ENCODE measurements at regions not wholly inside any gene's neighbourhood (a gene's known extent, or its start where the extent isn't known, plus 50 kb on each side); places are given as distances from the start of the nearest gene placed in this dataset.

- H3K27me3 Mint-ChIP-seq, result no peaks in the 10 kb centered on the region
- no peak for DNase-seq
These were observed 517.1 kb upstream of the MYT1L start for GRCh38 chr2:2848198-2848597.

GRCh38 chr2:2847209-2847676 is 516.2 kb upstream of the MYT1L start:
- no peak overlapping the region for H3K4me3 Mint-ChIP-seq
- H3K27ac Mint-ChIP-seq, result no peak overlapping the region
- H3K36me3 Mint-ChIP-seq, result no peaks in the 10 kb centered on the region
- no peaks in the 10 kb centered on the region for H3K9me3 Mint-ChIP-seq (ENCODE audit: low read depth)
- DNase-seq, result no peak
- no peaks in the 10 kb centered on the region for H3K27me3 Mint-ChIP-seq
- CTCF ChIA-PET, result no interaction called here
- H3K4me1 Mint-ChIP-seq, result no peaks in the 10 kb centered on the region
- no peak for ATAC-seq

More at GRCh38 chr2:2848198-2848597, 517.1 kb upstream of the MYT1L start:
- H3K9me3 Mint-ChIP-seq (ENCODE audit: low read depth), result no peaks in the 10 kb centered on the region
- H3K36me3 Mint-ChIP-seq, result no peaks in the 10 kb centered on the region
- CTCF ChIA-PET, result no interaction called here
- no peak for ATAC-seq
- H3K4me1 Mint-ChIP-seq, result no peaks in the 10 kb centered on the region
- H3K27ac Mint-ChIP-seq, result no peak overlapping the region
- H3K4me3 Mint-ChIP-seq, result no peak overlapping the region

- CTCF ChIA-PET, result no interaction called here
- no peak overlapping the region for H3K27ac Mint-ChIP-seq
- ATAC-seq, result no peak
These were observed 515.5 kb upstream of the MYT1L start for GRCh38 chr2:2846332-2847208.

GRCh38 chr2:2845806-2846315 is 514.8 kb upstream of the MYT1L start:
- no peak overlapping the region for H3K27ac Mint-ChIP-seq
- no peak overlapping the region for H3K4me3 Mint-ChIP-seq
- no peaks in the 10 kb centered on the region for H3K36me3 Mint-ChIP-seq
- H3K27me3 Mint-ChIP-seq, result no peaks in the 10 kb centered on the region
- H3K4me1 Mint-ChIP-seq, result no peaks in the 10 kb centered on the region
- CTCF ChIA-PET, result no interaction called here
- ATAC-seq (no peak), DNase-seq (no peak)
- no peaks in the 10 kb centered on the region for H3K9me3 Mint-ChIP-seq (ENCODE audit: low read depth)

More at GRCh38 chr2:2846332-2847208, 515.5 kb upstream of the MYT1L start:
- DNase-seq, result no peak
- Mint-ChIP-seq H3K4me3 (no peak overlapping the region), H3K4me1 (no peaks in the 10 kb centered on the region), H3K27me3 (no peaks in the 10 kb centered on the region), H3K36me3 (no peaks in the 10 kb centered on the region), H3K9me3 (ENCODE audit: low read depth) (no peaks in the 10 kb centered on the region)

GRCh38 chr2:2845267-2845666 is 514.2 kb upstream of the MYT1L start:
- CTCF ChIA-PET, result no interaction called here
- Mint-ChIP-seq H3K27ac (no peak overlapping the region), H3K27me3 (no peaks in the 10 kb centered on the region), H3K4me3 (no peak overlapping the region), H3K9me3 (ENCODE audit: low read depth) (no peaks in the 10 kb centered on the region), H3K4me1 (no peaks in the 10 kb centered on the region), H3K36me3 (no peaks in the 10 kb centered on the region)
- ATAC-seq (no peak), DNase-seq (no peak)

GRCh38 chr2:2843969-2844548 is 513.0 kb upstream of the MYT1L start:
- no peaks in the 10 kb centered on the region for H3K36me3 Mint-ChIP-seq
- CTCF ChIA-PET, result no interaction called here
- DNase-seq (no peak), ATAC-seq (no peak)
- no peaks in the 10 kb centered on the region for H3K9me3 Mint-ChIP-seq (ENCODE audit: low read depth)
- no peaks in the 10 kb centered on the region for H3K4me1 Mint-ChIP-seq
- H3K27ac Mint-ChIP-seq, result no peak overlapping the region
- H3K4me3 Mint-ChIP-seq, result no peak overlapping the region
- H3K27me3 Mint-ChIP-seq, result no peaks in the 10 kb centered on the region

- Mint-ChIP-seq H3K36me3 (no peaks in the 10 kb centered on the region), H3K9me3 (ENCODE audit: low read depth) (no peaks in the 10 kb centered on the region), H3K4me1 (no peaks in the 10 kb centered on the region), H3K4me3 (no peak overlapping the region), H3K27me3 (no peaks in the 10 kb centered on the region), H3K27ac (no peak overlapping the region)
- CTCF ChIA-PET, result no interaction called here
- ATAC-seq (no peak), DNase-seq (no peak)
These were observed 511.4 kb upstream of the MYT1L start for GRCh38 chr2:2842466-2842865.

GRCh38 chr2:2840681-2841300 is 509.7 kb upstream of the MYT1L start:
- no peak overlapping the region for H3K27ac Mint-ChIP-seq
- H3K4me3 Mint-ChIP-seq, result no peak overlapping the region
- H3K27me3 Mint-ChIP-seq, result no peaks in the 10 kb centered on the region
- ATAC-seq (no peak), DNase-seq (peak; percentile 15)
- no peaks in the 10 kb centered on the region for H3K4me1 Mint-ChIP-seq
- H3K9me3 Mint-ChIP-seq (ENCODE audit: low read depth), result no peaks in the 10 kb centered on the region
- no peaks in the 10 kb centered on the region for H3K36me3 Mint-ChIP-seq
- CTCF ChIA-PET, result no interaction called here

- no peaks in the 10 kb centered on the region for H3K9me3 Mint-ChIP-seq (ENCODE audit: low read depth)
- DNase-seq, result peak; percentile 28
- CTCF ChIA-PET, result no interaction called here
- no peaks in the 10 kb centered on the region for H3K36me3 Mint-ChIP-seq
- H3K27me3 Mint-ChIP-seq, result no peaks in the 10 kb centered on the region
- H3K27ac Mint-ChIP-seq, result no peak overlapping the region
- H3K4me3 Mint-ChIP-seq, result no peak overlapping the region
- ATAC-seq, result no peak
- no peaks in the 10 kb centered on the region for H3K4me1 Mint-ChIP-seq
These were observed 508.9 kb upstream of the MYT1L start for GRCh38 chr2:2839782-2840531.

GRCh38 chr2:2839393-2839781 is 508.3 kb upstream of the MYT1L start:
- H3K27me3 Mint-ChIP-seq, result no peaks in the 10 kb centered on the region
- no peak overlapping the region for H3K27ac Mint-ChIP-seq
- H3K4me3 Mint-ChIP-seq, result no peak overlapping the region
- no peaks in the 10 kb centered on the region for H3K9me3 Mint-ChIP-seq (ENCODE audit: low read depth)
- no peak for ATAC-seq
- no peaks in the 10 kb centered on the region for H3K4me1 Mint-ChIP-seq
- CTCF ChIA-PET, result no interaction called here
- no peaks in the 10 kb centered on the region for H3K36me3 Mint-ChIP-seq
- DNase-seq, result peak; percentile 18

- Mint-ChIP-seq H3K4me1 (no peaks in the 10 kb centered on the region), H3K9me3 (ENCODE audit: low read depth) (no peaks in the 10 kb centered on the region), H3K4me3 (no peak overlapping the region), H3K27ac (no peak overlapping the region), H3K27me3 (no peaks in the 10 kb centered on the region), H3K36me3 (no peaks in the 10 kb centered on the region)
- DNase-seq (no peak), ATAC-seq (no peak)
- CTCF ChIA-PET, result no interaction called here
These were observed 507.4 kb upstream of the MYT1L start for GRCh38 chr2:2838548-2838845.

GRCh38 chr2:2837746-2838547 is 506.9 kb upstream of the MYT1L start:
- no peak overlapping the region for H3K27ac Mint-ChIP-seq
- no peak for ATAC-seq
- no peaks in the 10 kb centered on the region for H3K4me1 Mint-ChIP-seq
- CTCF ChIA-PET, result no interaction called here
- H3K36me3 Mint-ChIP-seq, result no peaks in the 10 kb centered on the region
- H3K27me3 Mint-ChIP-seq, result no peaks in the 10 kb centered on the region
- no peaks in the 10 kb centered on the region for H3K9me3 Mint-ChIP-seq (ENCODE audit: low read depth)
- H3K4me3 Mint-ChIP-seq, result no peak overlapping the region
- DNase-seq, result peak; percentile 30

Measured in activated CD8-positive, alpha-beta memory T cell treated with anti-CD3 and anti-CD28 coated beads, Interleukin-2, amount 10 ng/mL, durations not matched to agents 7 days and 5 days (primary cell).